ENCODE measurements at regions not wholly inside any gene's neighbourhood (a gene's known extent, or its start where the extent isn't known, plus 50 kb on each side); places are given as distances from the start of the nearest gene placed in this dataset.

DNA sequence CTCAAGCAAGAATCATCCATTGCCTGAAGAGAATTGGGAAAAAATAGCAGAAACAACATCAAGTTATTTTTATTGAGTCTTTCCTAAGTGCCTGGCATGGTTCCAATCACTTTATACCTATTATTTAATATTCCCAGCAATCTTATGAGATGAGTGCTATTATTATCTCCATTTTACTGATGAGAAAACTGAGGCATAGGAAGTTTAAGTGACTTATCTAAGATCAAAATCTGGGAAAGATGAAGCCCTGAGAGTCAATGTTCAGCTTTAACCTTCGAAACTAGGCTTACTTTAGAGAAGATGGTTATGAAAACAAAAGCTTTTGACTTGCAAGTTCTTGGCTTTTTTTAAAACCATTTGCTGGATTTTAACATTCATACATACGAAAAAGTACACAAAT, 141.6 kb downstream of the APIP start:
- TF ChIP-seq, protein P1, sequence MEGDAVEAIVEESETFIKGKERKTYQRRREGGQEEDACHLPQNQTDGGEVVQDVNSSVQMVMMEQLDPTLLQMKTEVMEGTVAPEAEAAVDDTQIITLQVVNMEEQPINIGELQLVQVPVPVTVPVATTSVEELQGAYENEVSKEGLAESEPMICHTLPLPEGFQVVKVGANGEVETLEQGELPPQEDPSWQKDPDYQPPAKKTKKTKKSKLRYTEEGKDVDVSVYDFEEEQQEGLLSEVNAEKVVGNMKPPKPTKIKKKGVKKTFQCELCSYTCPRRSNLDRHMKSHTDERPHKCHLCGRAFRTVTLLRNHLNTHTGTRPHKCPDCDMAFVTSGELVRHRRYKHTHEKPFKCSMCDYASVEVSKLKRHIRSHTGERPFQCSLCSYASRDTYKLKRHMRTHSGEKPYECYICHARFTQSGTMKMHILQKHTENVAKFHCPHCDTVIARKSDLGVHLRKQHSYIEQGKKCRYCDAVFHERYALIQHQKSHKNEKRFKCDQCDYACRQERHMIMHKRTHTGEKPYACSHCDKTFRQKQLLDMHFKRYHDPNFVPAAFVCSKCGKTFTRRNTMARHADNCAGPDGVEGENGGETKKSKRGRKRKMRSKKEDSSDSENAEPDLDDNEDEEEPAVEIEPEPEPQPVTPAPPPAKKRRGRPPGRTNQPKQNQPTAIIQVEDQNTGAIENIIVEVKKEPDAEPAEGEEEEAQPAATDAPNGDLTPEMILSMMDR (IDR thresholded peaks at IDR 0.05), result no peak
- TF ChIP-seq POLR2A (IDR thresholded peaks at IDR 0.05), result no peak

Data from heart left ventricle (tissue), 13 donors.